A549 (cell line): ENCODE measurements at regions not wholly inside any gene's neighbourhood (a gene's known extent, or its start where the extent isn't known, plus 50 kb on each side); places are given as distances from the start of the nearest gene placed in this dataset.

Source experiments
- BHLHE40 ChIP-seq: IDR thresholded peaks from 2 replicates; pipeline ENCODE4 v1.6.1; 2012; ENCODE audit warnings: low read depth, low read length, inconsistent platforms
- CHD4 ChIP-seq: fragments of 200-600 bp; sonication (generic); IDR thresholded peaks from 2 replicates; pipeline ENCODE4 v1.6.1; 2016; ENCODE audit warnings: antibody characterized with exemption, mild to moderate bottlenecking, borderline replicate concordance
- HDAC2 ChIP-seq: fragments of 200-600 bp; sonication (generic); IDR thresholded peaks from 2 replicates; pipeline ENCODE4 v1.6.1; 2016
- HEYL ChIP-seq: fragments of 250-450 bp; sonication (Bioruptor Pico); IDR thresholded peaks from 2 replicates; pipeline ENCODE4 v1.8.0; 2021; ENCODE audit warnings: mild to moderate bottlenecking, moderate library complexity
- MYC ChIP-seq: IDR thresholded peaks from 2 replicates; pipeline ENCODE4 v1.6.1; 2012; ENCODE audit warnings: mild to moderate bottlenecking, inconsistent platforms, low read length, improper control_type of control experiment, borderline replicate concordance
- POLR2A ChIP-seq: IDR thresholded peaks from 2 replicates; pipeline ENCODE4 v1.6.1; 2012; ENCODE audit warnings: mild to moderate bottlenecking, low read length
- RFX5 ChIP-seq: fragments of 450-650 bp; IDR thresholded peaks from 2 replicates; pipeline ENCODE4 v1.7.1; 2014; ENCODE audit warnings: antibody characterized with exemption, mild to moderate bottlenecking, moderate library complexity
- ZSCAN20 ChIP-seq: fragments of 250-450 bp; sonication (Bioruptor Pico); IDR thresholded peaks from 2 replicates; pipeline ENCODE4 v1.8.0; 2022; ENCODE audit warnings: mild to moderate bottlenecking, moderate library complexity
- TF ChIP-seq, protein P1 (sequence below): IDR thresholded peaks from 2 replicates; pipeline ENCODE4 v1.6.1; 2012
- TF ChIP-seq, protein P2 (sequence below): fragments of >200 bp; sonication (Bioruptor Twin); formaldehyde crosslinking; IDR thresholded peaks from 3 replicates; pipeline ENCODE4 v1.5.1; 2016
- TF ChIP-seq, protein P3 (sequence below): fragments of 200-600 bp; sonication (generic); IDR thresholded peaks from 2 replicates; pipeline ENCODE4 v1.6.1; 2016; ENCODE audit warnings: antibody characterized with exemption, mild to moderate bottlenecking, moderate library complexity

DNA sequence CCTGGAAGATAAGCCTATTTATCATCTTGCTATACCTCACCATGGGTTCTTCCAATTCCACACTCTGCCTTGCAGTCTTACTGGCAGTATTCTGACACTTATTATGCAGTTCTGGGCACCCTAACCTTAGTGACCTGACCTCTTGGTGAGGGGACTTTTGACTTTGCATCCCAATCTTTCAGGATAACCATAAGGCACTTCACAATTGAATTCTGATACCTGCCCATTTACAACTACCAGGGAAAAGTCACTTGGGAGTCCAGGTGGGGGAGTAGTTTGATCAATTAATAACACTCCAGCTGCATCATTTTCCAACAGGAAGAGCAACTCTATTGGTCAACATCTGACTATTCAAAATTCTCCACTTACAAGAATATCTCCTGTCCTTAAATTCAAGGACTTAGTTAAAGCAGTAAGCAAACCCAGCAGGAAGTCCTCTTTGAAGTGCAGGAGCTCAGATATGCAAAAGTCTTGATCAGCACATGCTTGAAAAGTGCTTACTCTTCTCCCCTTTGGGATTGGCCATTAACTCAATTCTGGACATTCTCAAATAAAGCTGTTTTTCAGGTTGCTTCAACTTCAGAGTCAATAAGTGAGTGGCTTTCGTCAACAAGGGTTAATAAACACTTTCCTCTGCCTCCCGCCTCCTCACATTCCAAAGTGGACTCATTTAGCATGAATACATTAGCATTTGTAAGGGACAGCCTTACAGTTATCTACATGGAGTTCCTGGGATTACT is 177.4 kb upstream of the NRIP1 start:
- TF ChIP-seq BHLHE40 = no peak
- no peak for TF ChIP-seq RFX5
- TF ChIP-seq POLR2A = no peak
- TF ChIP-seq, protein P1, sequence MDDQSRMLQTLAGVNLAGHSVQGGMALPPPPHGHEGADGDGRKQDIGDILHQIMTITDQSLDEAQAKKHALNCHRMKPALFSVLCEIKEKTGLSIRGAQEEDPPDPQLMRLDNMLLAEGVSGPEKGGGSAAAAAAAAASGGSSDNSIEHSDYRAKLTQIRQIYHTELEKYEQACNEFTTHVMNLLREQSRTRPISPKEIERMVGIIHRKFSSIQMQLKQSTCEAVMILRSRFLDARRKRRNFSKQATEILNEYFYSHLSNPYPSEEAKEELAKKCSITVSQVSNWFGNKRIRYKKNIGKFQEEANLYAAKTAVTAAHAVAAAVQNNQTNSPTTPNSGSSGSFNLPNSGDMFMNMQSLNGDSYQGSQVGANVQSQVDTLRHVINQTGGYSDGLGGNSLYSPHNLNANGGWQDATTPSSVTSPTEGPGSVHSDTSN = no peak
- TF ChIP-seq, protein P2, sequence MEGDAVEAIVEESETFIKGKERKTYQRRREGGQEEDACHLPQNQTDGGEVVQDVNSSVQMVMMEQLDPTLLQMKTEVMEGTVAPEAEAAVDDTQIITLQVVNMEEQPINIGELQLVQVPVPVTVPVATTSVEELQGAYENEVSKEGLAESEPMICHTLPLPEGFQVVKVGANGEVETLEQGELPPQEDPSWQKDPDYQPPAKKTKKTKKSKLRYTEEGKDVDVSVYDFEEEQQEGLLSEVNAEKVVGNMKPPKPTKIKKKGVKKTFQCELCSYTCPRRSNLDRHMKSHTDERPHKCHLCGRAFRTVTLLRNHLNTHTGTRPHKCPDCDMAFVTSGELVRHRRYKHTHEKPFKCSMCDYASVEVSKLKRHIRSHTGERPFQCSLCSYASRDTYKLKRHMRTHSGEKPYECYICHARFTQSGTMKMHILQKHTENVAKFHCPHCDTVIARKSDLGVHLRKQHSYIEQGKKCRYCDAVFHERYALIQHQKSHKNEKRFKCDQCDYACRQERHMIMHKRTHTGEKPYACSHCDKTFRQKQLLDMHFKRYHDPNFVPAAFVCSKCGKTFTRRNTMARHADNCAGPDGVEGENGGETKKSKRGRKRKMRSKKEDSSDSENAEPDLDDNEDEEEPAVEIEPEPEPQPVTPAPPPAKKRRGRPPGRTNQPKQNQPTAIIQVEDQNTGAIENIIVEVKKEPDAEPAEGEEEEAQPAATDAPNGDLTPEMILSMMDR = no peak
- TF ChIP-seq HEYL = no peak
- TF ChIP-seq, protein P3, sequence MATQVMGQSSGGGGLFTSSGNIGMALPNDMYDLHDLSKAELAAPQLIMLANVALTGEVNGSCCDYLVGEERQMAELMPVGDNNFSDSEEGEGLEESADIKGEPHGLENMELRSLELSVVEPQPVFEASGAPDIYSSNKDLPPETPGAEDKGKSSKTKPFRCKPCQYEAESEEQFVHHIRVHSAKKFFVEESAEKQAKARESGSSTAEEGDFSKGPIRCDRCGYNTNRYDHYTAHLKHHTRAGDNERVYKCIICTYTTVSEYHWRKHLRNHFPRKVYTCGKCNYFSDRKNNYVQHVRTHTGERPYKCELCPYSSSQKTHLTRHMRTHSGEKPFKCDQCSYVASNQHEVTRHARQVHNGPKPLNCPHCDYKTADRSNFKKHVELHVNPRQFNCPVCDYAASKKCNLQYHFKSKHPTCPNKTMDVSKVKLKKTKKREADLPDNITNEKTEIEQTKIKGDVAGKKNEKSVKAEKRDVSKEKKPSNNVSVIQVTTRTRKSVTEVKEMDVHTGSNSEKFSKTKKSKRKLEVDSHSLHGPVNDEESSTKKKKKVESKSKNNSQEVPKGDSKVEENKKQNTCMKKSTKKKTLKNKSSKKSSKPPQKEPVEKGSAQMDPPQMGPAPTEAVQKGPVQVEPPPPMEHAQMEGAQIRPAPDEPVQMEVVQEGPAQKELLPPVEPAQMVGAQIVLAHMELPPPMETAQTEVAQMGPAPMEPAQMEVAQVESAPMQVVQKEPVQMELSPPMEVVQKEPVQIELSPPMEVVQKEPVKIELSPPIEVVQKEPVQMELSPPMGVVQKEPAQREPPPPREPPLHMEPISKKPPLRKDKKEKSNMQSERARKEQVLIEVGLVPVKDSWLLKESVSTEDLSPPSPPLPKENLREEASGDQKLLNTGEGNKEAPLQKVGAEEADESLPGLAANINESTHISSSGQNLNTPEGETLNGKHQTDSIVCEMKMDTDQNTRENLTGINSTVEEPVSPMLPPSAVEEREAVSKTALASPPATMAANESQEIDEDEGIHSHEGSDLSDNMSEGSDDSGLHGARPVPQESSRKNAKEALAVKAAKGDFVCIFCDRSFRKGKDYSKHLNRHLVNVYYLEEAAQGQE = no peak
- no peak for TF ChIP-seq CHD4
- no peak for TF ChIP-seq ZSCAN20
- no peak for TF ChIP-seq MYC
- TF ChIP-seq HDAC2 = no peak
